Midbrain (tissue), 1 donor: ENCODE measurements at regions not wholly inside any gene's neighbourhood (a gene's known extent, or its start where the extent isn't known, plus 50 kb on each side); places are given as distances from the start of the nearest gene placed in this dataset.
A peak's percentile ranks its signal among the peaks of the same experiment; 100 is the strongest.

Experiments used
- DNase-seq: peaks from one replicate; lab custom pipeline; 2025; lab: John Stamatoyannopoulos, UW

DNA sequence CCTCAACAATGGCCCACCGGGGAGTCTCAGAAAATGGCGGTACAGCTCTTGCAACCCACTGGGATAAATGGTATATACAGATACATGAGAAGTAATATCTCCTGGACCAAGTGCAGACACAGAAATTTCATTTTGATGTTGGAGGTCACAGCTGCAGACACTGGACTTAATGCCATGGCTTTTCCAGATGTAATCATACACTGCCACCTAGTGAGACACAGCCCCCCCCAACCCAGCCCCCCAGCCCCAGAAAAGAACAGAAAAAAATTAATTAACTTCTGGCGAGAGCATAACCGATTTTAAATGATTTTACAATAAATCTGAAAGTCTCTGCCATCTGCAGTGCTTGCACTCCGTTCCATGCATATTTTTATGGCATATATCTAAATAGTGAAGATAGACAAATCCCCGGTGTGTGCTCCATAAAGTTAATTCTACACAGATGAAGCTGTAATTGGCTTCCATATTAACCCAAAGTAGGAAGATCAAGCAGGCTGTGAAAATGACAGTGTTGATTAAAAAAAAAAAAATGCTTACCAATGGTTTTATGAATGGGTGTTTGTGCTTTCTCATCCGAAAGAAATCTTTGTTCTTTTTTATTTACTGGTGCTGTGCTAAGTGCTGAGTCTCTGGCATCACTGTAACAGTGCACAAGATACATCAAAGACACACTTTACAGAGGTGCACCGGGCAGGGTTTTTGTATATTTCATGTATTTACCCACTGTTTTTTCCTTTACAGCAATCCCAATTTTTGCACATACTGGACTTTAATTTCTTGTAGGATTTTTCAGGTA is 804.1 kb downstream of the TFAP2A start:
- DNase-seq = no peak

DNA sequence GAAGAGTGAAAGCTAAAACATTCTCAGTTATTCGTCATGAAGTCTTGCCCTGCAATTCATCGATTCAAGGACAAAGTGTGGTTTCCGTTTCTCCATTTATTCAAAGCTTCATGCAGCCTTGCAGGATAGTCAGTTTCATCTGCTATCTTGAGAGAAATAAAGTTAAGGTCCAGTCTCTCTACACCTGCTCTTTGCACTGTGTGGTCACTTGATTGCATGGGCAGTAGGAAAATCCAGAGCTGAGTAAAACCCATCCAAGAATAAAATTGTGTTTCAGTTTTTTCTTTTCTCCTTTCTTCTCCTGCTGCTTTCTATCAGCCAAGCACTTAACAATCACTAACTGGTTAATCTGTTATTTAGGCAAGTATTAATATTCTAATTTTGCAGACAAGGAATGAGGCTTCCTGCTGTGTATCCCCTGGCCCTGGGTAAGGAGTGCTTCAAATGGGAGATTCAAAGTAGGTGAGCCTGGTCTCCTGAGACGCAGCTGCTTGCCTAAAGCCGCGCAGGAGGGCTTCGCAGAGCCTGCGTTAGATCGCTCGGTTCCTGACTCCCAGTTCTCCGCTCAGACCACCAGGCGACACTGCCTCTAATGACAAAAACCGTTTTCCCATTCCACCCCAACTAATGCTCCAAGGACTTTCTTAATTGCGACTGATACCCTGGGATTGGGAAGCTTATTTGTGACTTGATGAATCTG is 808.3 kb downstream of the TFAP2A start:
- DNase-seq = no peak

DNA sequence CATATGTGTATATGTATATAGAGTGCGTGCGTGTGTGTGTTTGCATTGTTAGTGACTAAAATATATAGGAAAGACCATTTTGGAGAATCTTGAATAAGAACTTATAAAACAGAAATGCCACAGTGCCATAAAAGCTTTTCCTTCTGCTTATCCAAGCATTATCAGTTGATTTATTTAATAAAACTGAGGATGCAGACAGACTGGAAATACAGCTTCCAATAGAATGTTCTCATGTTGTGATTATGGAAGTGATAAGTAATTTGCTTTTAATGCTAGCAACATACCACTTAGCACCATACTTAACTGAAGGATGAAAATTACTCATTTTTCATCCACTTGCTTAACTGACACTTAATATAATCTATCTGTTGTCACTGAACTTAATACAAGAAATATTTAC is 820.1 kb downstream of the TFAP2A start:
- no peak for DNase-seq

DNA sequence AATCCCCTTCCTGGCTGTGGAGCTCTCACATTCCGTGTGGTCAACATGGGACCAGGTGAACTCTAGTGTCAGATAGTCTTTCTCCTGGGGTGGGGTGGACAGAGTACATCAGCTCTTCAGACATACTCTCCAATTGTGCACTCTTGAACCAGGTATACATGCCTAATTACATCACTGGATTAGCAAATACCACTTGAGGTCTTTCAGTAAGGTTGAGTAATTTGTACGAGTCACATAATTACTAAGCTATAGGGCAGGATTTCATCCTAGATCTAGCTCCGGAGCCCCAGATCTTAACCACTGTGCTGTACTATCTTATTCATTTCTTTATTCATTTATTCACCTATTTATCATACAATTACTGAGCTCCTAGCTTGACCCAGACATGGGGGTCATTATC is 821.3 kb downstream of the TFAP2A start:
- no peak for DNase-seq

DNA sequence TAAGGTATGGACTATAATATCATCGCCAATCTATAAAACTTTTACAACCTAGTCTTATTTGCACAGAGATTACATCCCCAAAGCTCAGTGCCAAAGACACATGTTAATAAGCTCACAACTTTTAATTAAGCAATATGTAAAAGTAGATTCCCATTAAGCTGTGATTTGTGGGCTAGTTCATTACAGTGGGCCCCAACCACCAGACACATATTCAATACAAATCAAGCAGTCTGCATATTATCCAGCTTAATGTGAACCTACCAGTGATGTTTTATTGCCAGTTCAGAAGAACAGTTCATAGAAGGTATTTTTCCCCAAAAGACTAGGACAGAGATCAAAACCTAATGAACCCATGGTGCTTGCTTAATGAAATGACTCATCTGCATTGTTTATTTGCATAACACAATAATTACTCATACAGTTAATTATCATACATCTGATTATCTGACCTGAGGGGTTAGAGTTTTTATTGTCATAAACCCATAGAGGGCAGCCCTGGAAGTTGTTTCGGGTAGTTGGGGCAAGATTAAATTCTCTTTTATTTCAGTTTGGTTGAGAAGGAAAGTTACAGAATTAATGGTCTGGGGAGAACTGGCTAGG is 831.0 kb downstream of the TFAP2A start:
- DNase-seq = no peak

DNA sequence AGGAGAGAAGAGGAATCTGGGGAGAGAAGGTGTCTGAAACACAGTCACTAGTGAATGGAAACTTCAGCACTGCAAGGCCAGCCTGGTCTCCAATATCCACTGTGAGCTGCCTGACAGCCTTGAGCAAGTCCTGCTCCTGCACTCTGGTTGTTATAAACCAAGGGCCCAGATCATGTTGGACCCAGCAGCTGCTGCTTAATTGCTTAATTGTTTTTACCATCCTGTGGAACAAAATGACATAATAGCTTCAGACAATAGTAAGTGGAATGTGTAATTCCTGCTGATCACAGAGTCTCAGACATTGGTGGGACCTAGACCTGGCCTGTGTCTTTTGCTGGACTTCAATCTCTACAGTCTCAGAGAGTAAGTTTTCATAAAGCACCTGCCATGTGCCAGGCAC is 833.7 kb downstream of the TFAP2A start:
- DNase-seq = no peak

DNA sequence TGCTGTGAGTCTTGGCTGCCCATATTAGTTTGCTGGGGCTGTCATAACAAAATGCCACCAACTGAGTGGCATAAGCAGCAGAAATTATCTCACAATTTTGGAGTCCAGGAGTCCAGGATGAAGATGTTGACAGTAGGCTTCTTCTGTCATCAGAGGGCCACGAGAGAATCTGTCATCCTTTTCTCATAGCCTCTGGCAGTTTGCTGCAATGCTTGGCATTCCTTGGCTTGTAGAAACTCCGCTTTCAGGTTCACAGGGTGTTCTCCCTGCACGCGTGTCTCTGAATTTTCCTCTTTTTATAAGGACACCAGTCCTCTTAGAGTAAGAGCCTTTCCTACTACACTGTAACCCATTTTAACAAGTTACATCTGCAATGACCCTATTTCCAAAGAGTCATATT is 838.4 kb downstream of the TFAP2A start:
- no peak for DNase-seq

DNA sequence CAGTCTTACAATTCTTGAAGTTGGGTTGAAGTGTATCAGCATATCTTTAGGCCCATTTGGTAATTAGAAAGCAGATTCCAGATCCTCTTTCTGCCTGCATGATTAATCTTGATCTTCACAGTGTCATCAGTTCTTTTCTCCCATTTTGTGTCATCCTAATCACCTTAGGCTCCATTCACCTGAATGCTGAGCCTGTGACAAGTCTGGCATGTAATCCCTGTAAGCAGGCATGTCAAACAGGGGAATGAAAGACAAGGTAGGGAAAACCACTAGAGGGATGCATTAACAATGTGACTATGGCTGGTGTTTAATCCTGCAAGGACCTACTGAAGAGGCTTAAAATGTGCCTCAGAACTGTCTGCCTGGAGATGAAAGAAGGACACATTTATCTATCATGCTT is 848.8 kb downstream of the TFAP2A start:
- DNase-seq = no peak

DNA sequence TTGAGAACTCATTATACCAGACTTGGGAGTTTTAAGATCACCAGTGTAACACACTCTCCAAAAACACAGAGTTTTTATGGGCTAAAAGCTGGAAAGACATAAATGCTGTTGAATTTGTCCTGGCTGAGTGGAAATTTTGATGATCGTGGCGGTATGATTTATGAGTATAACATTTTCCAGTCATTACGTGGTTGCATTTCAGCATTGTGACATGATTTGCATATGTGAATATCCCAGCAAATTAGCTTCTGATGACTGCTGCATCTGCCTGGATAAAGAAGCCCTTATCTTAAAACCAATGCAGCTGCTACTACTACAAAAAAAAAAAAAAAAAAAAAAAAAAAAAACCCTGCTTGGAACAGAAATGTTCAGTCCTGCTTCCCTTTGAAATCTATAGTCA is 850.9 kb downstream of the TFAP2A start:
- no peak for DNase-seq

DNA sequence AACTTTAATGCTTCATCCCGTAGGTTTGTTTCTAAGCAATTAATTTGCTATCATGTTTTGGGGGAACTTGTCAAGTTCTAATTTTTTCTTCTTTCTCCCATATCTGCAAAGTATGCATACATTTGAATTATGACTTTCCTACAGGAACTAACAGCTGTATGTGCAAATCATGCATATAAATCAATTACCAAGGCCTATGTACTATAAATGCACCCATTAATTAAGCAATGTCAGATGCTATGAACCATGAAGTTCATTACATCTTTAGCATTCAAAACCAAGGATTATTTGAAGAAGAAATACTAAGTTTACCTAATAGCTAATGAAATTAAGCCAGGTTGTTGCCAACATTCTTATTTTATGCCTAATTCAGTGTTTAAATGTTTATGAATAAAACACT is 851.3 kb downstream of the TFAP2A start:
- no peak for DNase-seq

DNA sequence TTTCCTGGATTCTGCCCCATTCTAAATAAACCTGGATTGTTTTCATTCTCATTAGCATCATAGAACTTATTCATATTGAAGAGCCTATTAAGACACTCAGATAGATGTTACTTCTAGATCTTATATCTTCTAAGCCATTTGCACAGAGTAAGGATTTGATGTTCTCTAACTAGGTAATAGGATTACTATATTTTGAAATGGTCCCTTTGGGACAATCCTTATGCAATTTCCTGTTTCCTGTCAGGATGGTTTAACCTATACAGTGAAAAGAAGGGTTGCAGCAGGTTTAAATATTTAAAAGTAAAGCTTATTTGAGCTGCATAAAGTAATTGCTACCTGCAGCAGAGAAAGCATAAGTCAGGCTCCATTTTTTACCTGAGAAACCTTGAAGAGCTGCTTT is 860.1 kb downstream of the TFAP2A start:
- no peak for DNase-seq

DNA sequence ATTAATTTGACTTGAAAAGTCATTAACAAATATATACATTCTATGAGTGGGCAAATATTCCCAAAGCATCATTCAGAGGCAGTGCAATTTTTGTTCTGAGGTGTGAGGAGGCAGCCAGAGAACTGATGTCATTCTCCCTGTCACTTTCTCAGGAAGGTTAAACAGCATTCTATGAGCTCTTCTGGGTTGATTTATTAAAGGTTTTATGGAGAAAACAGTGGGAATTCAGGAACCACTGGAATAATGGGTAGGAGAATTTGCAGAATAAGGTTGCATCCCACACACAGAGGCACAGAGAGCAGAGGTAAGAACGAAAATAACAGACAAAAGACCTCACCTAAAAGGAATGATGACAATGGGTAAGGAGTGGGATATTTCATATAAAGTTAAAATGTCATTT is 860.6 kb downstream of the TFAP2A start:
- no peak for DNase-seq

DNA sequence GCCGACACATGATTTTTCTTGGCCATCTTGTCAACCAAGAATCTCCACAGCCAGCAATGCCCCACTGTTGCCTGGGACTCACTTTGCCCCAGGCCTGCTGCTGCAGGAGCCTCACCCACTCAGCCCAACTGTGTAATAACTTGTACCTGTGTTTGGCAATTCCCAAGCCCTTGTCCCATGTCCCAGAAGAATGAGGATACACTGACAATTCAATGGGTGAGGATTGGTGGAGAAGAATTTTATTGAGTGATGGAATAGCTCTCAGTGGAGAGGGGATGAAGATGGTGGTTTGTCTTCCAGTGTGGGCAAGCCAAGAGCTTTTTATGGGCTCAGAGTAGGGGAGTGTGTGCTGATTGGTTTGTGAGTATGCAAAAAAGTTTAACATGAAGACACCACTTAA is 861.9 kb downstream of the TFAP2A start:
- DNase-seq = no peak

DNA sequence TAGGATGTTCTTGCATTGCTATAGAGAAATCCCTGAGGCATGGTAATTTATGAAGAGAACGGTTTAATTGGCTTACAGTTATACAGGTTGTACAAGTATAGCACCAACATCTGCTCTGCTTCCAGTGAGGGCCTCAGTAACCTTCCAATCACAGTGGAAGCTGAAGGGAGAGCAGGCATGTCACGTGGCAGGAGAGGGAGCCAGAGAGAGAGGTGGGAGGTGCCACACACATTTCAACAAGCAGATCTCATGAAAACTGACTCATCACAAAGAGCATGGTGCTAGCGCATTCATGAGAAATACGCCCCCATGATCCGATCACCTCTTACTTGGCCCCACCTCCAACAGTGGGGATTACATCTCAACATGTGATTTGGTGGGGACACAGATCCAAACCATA is 871.2 kb downstream of the TFAP2A start:
- DNase-seq = no peak

DNA sequence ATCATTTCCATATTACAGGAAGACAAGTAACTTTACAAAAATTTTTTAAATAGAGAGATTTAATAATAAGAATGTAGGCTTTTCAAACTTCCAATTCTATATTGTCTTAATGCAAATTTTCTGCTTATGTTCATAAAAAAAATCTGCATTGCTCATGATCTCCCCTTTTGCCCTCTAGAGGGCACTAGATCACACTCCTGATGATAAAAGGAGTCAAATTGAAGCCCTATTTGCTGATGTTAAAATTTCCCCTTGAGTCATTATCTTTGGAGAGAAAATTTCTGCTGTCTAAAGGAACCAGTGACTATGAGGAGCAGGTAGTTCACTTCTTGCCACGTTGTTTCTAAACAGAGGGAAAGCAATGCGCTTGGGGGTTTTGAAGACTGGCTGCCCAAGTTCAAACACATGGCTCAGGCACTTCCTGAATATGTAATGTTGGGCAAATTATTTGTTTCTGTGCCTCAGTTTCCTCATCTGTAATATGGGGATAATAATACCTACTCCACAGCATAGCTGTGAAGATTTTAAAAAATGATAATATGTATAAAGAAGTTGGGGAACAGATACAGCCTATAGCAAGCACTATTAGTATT is 874.2 kb downstream of the TFAP2A start:
- peak; percentile 17 for DNase-seq

DNA sequence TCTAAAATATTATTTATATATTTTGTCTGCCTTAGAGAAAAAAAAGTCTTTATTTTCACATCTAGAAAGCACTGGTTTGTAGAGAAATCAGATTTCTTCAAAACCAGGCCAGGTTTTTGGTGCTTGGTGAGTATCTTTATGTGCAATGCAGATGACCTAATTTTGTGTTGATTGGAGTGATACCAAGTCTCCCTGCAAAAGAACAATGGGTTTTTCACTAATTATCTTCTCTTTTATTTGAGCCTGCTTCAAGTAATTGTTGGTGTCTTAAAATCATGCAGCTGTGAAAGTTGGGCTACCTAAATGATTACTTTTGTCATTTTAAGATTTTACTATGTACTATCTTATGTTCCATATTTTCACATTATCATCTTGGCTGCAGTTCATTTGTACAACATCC is 874.7 kb downstream of the TFAP2A start:
- DNase-seq = no peak

DNA sequence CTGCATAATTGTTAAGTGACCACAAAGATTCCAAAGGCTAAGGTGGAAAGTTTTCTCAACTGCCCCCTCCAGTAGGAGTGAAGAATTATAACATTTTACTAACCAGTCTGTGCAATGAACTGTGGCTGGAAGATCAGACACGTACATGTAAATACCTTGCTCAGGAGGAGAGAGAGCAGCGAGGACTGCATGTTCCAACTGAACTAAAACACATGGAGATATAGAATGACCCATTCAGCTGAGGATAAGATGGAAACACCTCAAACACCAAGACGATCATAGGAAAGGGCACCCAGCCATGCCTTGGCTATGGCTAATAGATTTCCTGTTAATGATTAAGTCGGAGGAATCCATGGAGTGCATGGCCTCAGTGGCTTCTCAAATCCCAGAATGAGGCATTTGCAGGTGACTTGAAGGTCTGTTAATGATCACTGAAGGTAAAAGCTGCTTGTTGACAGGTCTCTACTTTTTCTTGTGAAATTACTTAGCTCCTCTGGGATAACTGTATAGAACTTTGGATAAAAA is 875.6 kb downstream of the TFAP2A start:
- no peak for DNase-seq

DNA sequence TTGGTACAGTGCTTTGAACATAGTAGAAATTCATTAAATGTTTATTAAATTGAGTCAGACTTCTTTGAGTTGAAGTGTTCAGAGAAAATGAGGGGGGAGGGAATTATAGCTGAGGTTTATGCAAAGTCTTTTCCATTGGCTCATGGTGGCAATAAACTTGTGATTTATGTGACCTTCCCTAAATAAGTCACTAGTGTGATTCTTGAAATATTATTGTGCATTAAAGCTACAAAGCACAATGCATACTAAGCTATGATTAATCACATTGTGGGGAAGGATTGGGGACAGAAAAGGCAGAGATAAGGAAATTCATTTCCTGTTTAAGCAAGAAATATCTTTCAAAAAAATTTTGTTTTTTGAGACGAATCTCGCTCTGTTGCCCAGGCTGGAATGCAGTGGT is 877.5 kb downstream of the TFAP2A start:
- DNase-seq = no peak

DNA sequence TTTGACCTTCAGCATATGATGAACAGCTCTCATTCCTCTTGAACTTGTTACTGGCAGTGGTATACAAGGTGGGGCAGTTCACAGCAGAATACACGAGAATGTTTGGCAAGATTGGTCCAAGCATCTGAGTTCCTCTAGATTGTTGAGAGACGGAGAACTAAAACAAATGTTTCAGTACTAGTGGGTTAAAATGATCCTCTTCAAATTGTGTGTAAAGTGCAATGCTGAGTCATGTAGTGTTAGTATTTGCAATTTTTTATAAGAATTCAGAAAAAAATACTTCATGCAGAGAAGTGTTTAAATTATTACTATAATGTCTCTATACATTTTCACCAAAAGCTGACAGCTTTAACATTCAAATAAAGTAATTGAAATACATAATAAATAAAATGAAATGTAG is 879.8 kb downstream of the TFAP2A start:
- no peak for DNase-seq

DNA sequence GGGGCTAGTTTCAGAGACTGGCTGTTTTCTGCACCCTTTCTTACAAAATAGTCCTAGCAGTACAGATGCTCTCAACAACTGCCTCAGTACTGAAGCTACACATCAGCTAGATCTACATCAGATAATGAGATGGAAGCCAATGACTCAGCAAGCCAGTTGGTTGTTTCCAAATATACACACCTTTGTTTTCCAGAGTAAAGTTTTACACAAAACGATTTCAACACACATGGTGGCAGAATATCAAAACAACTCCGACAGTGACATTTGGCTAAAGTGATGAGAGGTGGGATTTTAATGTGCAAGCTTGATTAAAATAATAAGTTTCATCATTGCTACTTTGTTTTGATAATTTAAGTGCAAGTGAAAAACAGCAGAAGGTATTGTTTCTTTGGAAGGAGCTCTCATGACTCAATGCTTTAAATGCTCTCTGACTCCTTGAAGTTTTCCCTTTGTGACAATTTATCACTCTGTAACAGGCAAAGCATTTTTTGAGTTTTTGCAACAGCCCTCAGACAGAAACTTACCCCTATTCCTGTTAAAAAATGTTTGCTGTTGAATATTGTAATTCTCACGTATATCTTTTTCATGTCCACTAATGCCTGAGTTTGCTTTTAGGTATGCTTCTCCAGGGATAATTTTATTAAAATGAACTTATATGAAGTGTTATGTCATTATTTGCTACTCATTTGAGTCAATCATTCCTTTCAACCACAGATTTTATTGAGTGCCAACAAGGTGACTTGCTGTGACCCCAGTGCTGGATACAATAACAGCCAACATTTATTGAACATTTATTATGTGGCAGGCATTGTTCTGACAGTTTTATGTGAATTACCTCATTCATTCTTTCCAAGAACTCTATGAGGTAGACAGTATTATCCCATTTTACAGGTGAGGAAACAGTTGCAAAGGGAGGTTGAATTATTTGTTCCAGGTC is 882.0 kb downstream of the TFAP2A start:
- no peak for DNase-seq

DNA sequence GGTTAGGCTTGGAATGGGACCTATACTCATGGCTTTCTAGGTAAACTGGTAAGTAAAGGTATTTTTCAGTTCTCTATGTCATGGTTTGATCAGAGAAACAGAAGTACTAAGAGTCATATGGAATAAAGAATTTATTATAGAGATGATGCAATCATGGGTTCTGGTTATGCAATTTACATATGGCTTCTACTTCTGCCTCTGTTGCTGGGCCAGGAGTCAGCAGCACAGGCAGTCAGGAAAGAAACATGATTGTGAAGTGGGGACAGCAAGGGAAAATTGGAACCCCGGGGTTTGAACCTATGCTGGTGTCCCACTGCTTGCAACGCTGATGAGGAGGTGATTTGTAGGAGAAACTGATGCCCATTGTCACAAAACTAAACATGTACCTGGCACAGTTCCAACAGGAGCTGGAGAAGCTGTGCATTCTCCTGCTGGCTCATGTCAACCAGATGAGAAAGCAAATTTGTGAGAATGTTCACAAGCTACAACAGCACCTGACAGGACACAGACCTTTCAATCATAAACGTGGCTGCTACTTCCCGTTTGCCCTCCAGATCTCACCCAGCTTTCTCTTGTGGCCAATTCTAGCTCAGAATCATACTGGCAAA is 887.1 kb downstream of the TFAP2A start:
- DNase-seq = no peak
